Hematopoietic multipotent progenitor cell treated with erythropoietin and hydrocortisone succinate and interleukin-3 and kit ligand, for 4 days (in vitro differentiated cells): ENCODE measurements at regions not wholly inside any gene's neighbourhood (a gene's known extent, or its start where the extent isn't known, plus 50 kb on each side); places are given as distances from the start of the nearest gene placed in this dataset.

Experiments
- DNase-seq: peaks from one replicate; pipeline ENCODE4 v3.0.0-alpha.2; 2015

GRCh38 chr1:116234429-116234828, 123.2 kb downstream of the MAB21L3 start:
- DNase-seq, result no peak

GRCh38 chr1:116239916-116240315, 128.7 kb downstream of the MAB21L3 start:
- DNase-seq, result no peak

- DNase-seq, result no peak
These were observed 130.3 kb upstream of the ATP1A1 start for GRCh38 chr1:116242741-116243140.

DNA sequence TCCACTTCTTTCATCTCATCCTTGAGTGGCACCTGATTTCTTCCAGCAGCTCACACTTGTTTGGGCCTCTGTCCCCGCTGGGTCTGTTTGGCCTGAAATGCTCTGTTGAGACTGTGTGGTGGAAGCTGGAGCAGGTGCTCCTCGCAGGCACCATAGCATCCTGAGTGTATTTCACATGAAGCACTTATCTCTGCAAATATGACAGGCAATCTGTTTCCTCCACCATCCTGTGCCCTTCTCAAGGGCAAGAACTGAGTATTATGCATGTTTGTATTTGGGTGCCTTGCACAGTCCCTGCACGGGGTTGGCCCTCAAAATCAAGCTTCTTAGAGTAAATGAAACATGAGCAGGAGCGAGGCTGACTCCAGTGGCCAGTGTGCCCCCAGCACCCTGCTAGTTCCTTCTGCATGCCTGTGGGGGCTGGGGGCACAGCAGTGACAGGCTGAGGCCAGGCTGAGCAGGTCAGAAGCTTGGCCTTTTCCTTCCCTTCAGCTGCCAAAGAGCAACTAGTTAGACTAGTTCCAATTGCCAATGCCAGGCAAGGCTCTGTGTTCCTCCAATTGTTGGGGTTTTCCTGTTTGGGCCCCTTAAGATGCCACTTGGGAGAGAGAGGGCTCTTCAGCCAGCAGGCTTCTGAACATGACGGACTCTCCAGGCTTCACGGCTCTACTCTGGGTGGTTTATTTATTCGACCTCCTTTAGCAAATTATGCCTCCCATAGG, 129.6 kb upstream of the ATP1A1 start:
- DNase-seq, result peak; percentile 9

DNA sequence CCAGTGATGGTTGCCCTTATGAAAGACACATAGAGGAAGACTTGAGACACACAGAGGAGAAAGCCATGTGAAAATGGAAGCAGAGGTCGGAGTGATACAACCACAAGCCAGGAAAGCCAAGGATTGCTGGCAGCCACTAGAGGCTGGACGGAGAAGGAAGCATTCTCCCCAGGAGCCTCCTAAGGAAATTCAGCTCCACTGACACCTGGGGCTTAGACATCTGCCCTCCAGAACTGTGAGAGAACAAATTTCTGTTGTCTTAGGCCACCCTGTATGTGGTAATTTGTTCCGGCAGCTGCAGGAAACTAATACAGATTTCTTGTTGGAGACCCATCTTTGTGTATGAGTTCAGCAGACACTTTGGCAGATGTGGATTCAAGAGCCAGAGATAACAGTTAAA, 126.9 kb upstream of the ATP1A1 start:
- DNase-seq, result no peak

- DNase-seq, result no peak
These were observed 120.8 kb upstream of the ATP1A1 start for GRCh38 chr1:116252271-116252670.

DNA sequence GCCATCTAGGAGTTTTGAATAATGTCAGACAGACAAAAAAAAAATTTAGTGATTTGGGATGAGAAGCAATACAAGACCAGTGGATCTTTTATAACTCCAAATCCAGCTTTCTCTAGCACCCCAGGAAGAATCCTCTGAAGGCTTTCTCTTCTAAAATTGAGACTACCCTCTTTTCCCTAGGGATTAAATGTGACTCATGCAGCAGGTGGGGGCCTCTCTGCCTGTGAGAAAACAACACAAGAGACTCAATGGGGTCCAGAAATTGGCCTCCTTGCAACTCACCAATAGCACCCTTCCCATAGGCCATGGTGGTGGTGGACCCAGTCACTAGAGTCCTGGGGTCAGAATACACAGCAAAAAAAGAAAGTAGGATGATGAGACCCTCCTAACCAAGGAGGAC, 120.3 kb upstream of the ATP1A1 start:
- no peak for DNase-seq

DNA sequence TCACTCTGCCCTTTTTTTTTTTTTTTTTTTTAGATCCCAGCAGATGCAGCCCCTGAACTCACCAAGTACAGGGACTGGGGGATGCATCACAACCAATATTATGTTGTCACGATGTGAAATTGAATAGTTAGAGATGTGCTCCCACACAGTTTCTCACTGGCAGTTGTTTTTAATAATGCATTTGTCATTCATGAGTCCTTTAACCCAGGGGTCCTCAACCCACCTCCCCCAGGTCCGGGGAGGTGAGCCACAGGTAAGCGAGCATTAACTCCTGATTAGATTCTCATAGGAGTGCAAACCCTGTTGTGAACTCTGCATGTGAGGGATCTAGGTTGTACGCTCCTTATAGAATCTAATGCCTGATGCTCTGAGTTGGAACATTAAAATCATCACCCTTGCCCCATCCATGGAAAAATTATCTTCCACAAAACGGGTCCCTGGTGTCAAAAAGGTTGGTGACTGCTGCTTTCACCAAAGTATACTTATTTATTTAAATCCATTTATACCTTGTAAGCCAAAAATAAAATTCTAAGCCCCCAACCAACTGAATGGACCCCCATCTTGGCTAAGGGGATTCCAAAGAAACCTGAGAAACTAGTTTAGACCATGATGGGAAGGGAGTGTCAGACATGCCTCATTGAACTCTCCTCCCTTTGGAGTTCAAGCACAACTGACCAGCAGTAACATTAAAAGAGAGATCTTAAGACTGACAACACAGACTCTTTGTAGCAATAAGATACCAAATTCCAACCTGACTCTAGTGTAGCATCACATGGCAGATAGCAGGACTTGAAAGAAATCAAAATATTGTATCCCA, 119.3 kb upstream of the ATP1A1 start:
- no peak for DNase-seq

- no peak for DNase-seq
These were observed 118.3 kb upstream of the ATP1A1 start for GRCh38 chr1:116254776-116255175.

DNA sequence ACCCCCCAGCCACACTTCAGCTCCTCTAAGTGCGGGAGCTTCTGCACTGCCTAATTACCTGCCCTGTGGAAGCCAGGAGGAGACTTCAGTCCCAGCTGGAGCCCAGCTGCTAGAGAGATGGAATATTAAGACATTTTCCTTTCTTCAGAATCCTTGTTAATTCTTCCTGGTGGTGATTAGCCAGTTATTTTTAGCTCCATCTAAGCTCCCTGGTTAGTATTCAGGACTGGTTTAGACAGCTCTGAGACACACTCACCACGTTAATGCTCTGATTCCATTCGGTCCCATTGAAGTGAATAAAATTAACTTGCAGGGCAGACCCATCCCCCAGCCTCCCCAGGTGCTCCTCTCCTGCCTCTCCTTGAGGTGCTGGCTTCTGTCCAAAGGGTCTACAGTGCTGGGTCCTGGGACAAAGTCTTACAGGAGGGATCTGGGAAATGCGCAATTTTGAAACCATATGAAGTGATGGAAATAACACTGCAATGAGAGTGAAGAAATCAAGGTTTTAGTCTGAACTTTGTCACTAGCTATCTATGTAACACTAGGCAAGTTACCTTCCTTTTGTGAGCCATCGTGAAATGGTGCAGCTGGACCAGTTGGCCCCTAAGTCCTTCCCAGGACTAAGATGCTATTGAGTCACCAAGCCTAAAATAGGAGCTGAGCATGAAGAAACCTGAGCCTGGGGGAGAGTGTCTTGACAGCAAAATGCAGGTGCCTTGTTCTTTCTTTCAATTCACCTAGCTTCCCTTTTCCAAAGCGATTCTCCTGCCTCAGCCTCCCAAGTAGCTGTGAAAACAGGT, 117.4 kb upstream of the ATP1A1 start:
- no peak for DNase-seq

- no peak for DNase-seq
These were observed 116.8 kb upstream of the ATP1A1 start for GRCh38 chr1:116256286-116256649.

GRCh38 chr1:116256875-116257274, 116.2 kb upstream of the ATP1A1 start:
- DNase-seq, result no peak

DNA sequence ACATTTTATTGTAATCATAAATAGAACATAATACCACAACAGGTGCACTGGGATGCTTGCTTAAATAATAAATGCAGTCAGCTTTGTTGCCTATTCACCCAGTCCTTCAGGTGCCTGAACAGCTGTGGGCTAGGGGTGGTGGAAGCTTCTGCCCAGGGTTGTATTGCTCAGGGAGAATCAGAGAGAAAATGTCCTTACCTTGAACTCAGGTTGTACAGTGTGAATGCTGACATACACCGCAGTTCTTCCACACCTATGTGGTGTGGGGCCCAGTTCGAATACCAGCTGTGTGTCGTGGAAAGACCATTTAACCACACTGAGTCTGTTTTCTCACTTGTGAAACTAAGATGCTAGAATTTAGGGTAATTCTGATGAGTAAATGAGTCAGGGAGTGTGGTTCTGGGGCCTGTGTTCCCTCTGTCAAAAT, 115.7 kb upstream of the ATP1A1 start:
- DNase-seq, result no peak

- DNase-seq, result no peak
These were observed 115.2 kb upstream of the ATP1A1 start for GRCh38 chr1:116257836-116258235.

DNA sequence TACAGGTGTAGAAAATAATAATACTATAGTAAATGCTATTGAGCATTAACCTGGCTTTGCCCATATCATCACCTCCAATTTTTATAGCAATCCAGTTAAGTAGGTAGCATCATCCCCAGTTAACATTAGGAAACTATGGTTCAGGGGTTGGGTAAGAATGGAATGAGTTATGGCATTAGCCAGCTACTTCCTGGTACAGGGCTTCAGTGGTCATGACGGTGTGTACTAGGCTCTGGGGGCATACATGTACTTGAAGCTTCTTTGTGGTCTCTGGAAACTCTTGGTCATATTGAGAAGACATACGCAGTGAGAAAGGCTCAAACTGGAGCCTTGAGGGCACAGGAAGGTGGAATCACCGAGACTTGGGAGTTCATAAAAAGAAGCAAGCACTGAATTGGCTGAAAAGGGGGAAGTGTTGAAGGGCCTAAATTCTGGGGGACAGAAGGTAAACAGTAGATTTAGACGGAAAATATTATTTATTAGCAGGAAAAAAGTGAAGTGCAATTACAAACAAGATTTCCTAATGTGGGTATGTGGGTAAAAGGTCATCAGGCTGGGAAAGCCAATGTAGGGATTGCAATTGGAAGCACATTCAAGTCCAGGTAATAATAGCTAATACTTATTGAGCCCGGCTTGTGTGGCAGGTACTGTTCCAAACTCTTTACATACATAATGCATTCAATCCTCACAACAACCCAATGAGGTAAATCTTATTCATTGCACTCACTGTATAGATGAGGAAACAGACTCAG, 114.2 kb upstream of the ATP1A1 start:
- no peak for DNase-seq

DNA sequence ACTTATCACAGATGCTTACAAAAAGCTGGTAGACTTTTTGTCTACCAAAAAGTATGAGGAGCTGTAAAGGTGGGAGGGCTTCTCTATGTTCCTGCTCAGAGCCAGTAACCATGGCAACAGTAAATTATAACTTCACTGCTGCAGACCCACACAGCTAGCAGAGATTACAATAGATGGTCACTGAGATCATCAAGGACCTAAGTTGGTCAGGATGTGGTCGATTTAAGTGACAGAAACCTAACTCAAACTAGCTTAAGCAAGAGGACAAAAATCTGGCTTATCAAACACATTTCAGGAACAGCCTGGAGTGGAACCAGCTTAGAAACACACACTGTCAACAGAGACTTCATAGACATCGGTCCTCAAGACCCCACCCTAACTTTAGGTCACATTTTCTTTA, 113.4 kb upstream of the ATP1A1 start:
- peak; percentile 35 for DNase-seq

DNA sequence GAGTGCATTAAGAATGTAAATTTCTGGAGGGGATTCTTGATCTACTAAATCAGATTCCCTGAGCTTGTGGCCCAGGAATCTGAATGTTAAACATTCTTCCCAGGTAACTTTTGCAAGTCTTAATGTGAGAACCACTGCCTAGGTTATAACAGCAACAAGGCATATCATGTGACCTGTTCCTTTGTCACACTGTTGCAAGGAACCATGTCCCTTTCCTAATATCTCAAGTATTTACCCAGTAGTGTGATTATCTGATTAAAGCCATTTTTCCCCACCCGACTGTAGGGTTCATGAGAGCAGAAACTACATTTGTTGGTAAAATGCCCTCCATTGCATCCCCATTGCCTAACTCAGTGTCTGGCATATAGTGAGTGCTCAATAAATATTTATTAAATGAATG, 112.9 kb upstream of the ATP1A1 start:
- DNase-seq, result no peak

DNA sequence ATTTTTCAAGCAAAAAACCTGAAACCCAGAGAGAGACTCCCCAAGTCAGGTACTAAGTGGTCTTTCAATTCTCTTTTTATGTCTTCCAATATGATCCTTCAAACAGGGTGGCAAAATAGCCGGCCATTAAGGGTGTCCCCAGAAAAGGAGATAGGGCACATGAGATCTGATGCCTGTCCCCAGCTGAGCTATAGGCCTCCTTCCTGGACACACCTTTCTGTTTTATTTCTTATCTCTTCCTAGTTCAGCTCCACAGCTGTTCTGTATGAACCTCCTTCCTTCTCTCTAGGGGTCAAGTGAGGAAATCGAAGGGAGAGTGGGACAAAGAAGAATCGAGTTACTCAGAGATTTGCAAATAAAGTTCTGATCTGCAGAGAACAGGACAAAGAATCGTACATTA, 112.4 kb upstream of the ATP1A1 start:
- DNase-seq, result no peak

GRCh38 chr1:116261227-116261626, 111.8 kb upstream of the ATP1A1 start:
- no peak for DNase-seq

GRCh38 chr1:116262207-116262994, 110.6 kb upstream of the ATP1A1 start:
- DNase-seq, result no peak

GRCh38 chr1:116262995-116263385, 110.1 kb upstream of the ATP1A1 start:
- no peak for DNase-seq
